ENCODE measurements at regions not wholly inside any gene's neighbourhood (a gene's known extent, or its start where the extent isn't known, plus 50 kb on each side); places are given as distances from the start of the nearest gene placed in this dataset.
"Not testable (repeated sequence)": the region's sequence is repeated elsewhere in the genome, so short reads cannot be mapped to it uniquely, and the experiment has no call there.

DNA sequence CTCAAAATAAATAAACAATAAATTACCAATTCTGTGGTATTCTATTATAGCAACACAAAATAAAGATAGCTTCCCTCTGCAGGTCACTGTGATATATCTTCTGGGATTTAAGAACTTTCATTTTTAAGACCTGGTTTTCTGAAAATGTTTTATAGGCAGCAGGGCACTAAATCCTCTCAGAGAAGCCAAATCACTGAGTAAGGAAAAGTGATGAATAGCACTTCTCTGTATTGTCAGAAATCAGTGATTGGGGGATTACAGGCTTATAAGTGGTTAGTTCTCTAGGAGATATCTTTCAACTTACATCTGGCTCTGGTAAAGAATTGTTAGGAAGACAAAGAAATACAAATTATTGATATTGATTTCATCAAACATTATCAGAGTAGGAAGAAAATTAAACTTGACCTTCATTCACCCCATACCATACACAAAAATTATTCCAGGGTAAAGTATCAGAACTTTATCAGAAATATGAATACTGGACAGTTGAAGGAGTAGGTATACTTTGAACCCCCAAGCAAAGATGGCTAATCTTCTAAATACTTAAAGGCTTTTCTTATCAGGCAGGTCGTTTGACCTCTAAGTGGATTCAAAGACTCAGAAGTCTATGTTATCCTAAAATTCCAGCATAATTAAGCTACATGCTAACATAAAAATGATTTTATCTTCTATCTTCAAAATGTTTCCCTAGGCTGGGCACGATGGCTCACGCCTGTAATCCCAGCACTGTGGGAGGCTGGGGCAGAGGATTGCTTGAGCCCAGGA, 81.6 kb upstream of the USP9X start:
- TF ChIP-seq CTCF (IDR thresholded peaks at IDR 0.05; ENCODE audit: low read depth, low read length) (no peak), POLR2A (IDR thresholded peaks at IDR 0.05; ENCODE audit: extremely low read depth, insufficient read length) (no peak), MAX (IDR thresholded peaks at IDR 0.05; ENCODE audit: low read depth, low read length) (no peak), MYC (IDR thresholded peaks at IDR 0.05; ENCODE audit: low read depth, low read length) (no peak)
- H3K4me3 ChIP-seq (ENCODE audit: low read depth, low read length), result no peak overlapping the region
- no peak for DNase-seq (ENCODE audit: low read depth)

DNA sequence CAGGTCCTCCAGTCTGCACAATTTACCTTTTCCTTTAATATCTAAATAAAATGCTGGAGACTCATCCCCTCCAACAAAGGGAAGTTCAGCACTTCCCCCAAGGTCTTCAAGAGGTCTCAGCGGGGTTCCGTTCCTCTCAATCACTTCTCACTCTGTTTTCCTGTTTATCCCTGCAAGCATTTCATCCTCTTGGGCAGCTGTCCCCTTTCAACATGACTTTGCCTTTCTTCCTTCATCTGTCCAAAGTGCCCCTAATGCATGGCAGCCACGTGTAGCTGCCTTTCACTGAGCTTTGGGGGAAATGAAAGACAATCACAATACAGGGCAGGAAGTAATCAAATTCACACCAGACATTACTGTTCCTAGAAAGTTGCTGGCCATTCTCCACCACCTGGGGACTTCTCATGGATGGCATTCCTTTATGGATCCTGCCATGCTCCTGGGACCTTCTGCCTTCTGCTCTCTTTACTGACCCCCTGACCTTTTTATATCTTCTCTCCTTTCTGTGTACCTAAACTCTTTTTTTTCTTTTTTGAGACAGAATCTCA, 79.7 kb upstream of the USP9X start:
- peak; percentile 25 for DNase-seq (ENCODE audit: low read depth)
- H3K4me3 ChIP-seq (ENCODE audit: low read depth, low read length), result no peak overlapping the region
- TF ChIP-seq MYC (IDR thresholded peaks at IDR 0.05; ENCODE audit: low read depth, low read length), result no peak
- TF ChIP-seq MAX (IDR thresholded peaks at IDR 0.05; ENCODE audit: low read depth, low read length), result peak; percentile 50

GRCh38 chrX:41009850-41010846, 75.1 kb upstream of the USP9X start:
- DNase-seq (ENCODE audit: low read depth), result peak; percentile 74
- H3K4me3 ChIP-seq (ENCODE audit: low read depth, low read length), result no peak overlapping the region
- TF ChIP-seq MYC (IDR thresholded peaks at IDR 0.05; ENCODE audit: low read depth, low read length), result no peak
- TF ChIP-seq MAX (IDR thresholded peaks at IDR 0.05; ENCODE audit: low read depth, low read length), result no peak
- TF ChIP-seq POLR2A (IDR thresholded peaks at IDR 0.05; ENCODE audit: extremely low read depth, insufficient read length), result no peak
- TF ChIP-seq CTCF (IDR thresholded peaks at IDR 0.05; ENCODE audit: low read depth, low read length), result no peak

- TF ChIP-seq POLR2A (IDR thresholded peaks at IDR 0.05; ENCODE audit: extremely low read depth, insufficient read length) (no peak), MYC (IDR thresholded peaks at IDR 0.05; ENCODE audit: low read depth, low read length) (no peak), CTCF (IDR thresholded peaks at IDR 0.05; ENCODE audit: low read depth, low read length) (no peak), MAX (IDR thresholded peaks at IDR 0.05; ENCODE audit: low read depth, low read length) (no peak)
- DNase-seq (ENCODE audit: low read depth), result peak; percentile 11
- no peak overlapping the region for H3K4me3 ChIP-seq (ENCODE audit: low read depth, low read length)
These were observed 70.4 kb upstream of the USP9X start for GRCh38 chrX:41014776-41015360.

- not testable (repeated sequence) for H3K4me3 ChIP-seq (ENCODE audit: low read depth, low read length)
These were observed 67.5 kb upstream of the USP9X start for GRCh38 chrX:41017785-41018184.

GRCh38 chrX:41018391-41019040, 66.7 kb upstream of the USP9X start:
- not testable (repeated sequence) for H3K4me3 ChIP-seq (ENCODE audit: low read depth, low read length); DNase-seq (ENCODE audit: low read depth)

More at GRCh38 chrX:41017785-41018184, 67.5 kb upstream of the USP9X start:
- DNase-seq (ENCODE audit: low read depth), result not testable (repeated sequence)

Measured in NB4 (cell line).